Liver (tissue), 8 donors: ENCODE measurements at regions not wholly inside any gene's neighbourhood (a gene's known extent, or its start where the extent isn't known, plus 50 kb on each side); places are given as distances from the start of the nearest gene placed in this dataset.

Experiments
- DNase-seq: peaks from one replicate; pipeline ENCODE4 v3.0.0-alpha.2; 2017; ENCODE audit warnings: low spot score
- H3K27ac ChIP-seq, 2 donors: one replicate each; pipeline ENCODE4 v1.7.0; 2013; ENCODE audit warnings: inconsistent platforms in 2 of 2, low read length in 2 of 2, control low read depth in 1 of 2, low read depth in 1 of 2, mild to moderate bottlenecking in 1 of 2
- H3K27me3 ChIP-seq, 4 donors: one replicate each; pipeline versions ENCODE4 v1.6.1 to v1.7.0; 2013; ENCODE audit warnings: low read length in 3 of 4, inconsistent platforms in 1 of 4, mild to moderate bottlenecking in 1 of 4, moderate library complexity in 1 of 4; ENCODE audit not compliant: control insufficient read depth in 4 of 4, insufficient read depth in 4 of 4
- H3K36me3 ChIP-seq, 4 donors: one replicate each; pipeline versions ENCODE4 v1.6.1 to v1.7.0; 2013; ENCODE audit warnings: low read length in 3 of 4, mild to moderate bottlenecking in 3 of 4, low read depth in 1 of 4, moderate library complexity in 1 of 4; ENCODE audit not compliant: control insufficient read depth in 4 of 4, insufficient read depth in 3 of 4
- H3K4me1 ChIP-seq, 4 donors: one replicate each; pipeline versions ENCODE4 v1.6.1 to v1.7.0; 2013; ENCODE audit warnings: low read length in 3 of 4, mild to moderate bottlenecking in 3 of 4, moderate library complexity in 1 of 4; ENCODE audit not compliant: control insufficient read depth in 4 of 4, insufficient read depth in 4 of 4
- H3K4me3 ChIP-seq, 3 donors: one replicate each; pipeline versions ENCODE4 v1.6.1 to v1.7.0; 2013; ENCODE audit warnings: low read length in 3 of 3, control low read depth in 1 of 3, low read depth in 1 of 3, mild to moderate bottlenecking in 1 of 3
- H3K9ac ChIP-seq, 2 donors: one replicate each; pipeline ENCODE4 v1.7.0; 2013; ENCODE audit warnings: low read length in 2 of 2, mild to moderate bottlenecking in 2 of 2, moderate library complexity in 2 of 2, control low read depth in 1 of 2, low read depth in 1 of 2
- H3K9me3 ChIP-seq, 4 donors: one replicate each; pipeline versions ENCODE4 v1.6.1 to v1.7.0; 2013; ENCODE audit warnings: low read length in 3 of 4; ENCODE audit not compliant: control insufficient read depth in 4 of 4
- ATF3 ChIP-seq: IDR thresholded peaks from 2 replicates; pipeline ENCODE4 v1.6.1; 2016; ENCODE audit warnings: antibody characterized with exemption
- CTCF ChIP-seq: fragments of 150-350 bp; IDR thresholded peaks from 2 replicates; pipeline ENCODE4 v1.5.1; 2017; ENCODE audit warnings: improper control_type of control experiment, low read depth, low read length; ENCODE audit not compliant: missing input control
- EGR1 ChIP-seq, 2 donors: IDR thresholded peaks; 2 replicates each; pipeline ENCODE4 v1.6.1; 2016 to 2018; ENCODE audit warnings: antibody characterized with exemption in 2 of 2, low read depth in 2 of 2
- FOXA1 ChIP-seq: IDR thresholded peaks from 2 replicates; pipeline ENCODE4 v1.6.1; 2016; ENCODE audit warnings: antibody characterized with exemption
- FOXA2 ChIP-seq: IDR thresholded peaks from 2 replicates; pipeline ENCODE4 v1.6.1; 2016; ENCODE audit warnings: antibody characterized with exemption
- HNF4A ChIP-seq, 2 donors: conservative IDR thresholded peaks; 2 replicates each; pipeline ENCODE4 v1.6.1; 2016; ENCODE audit warnings: antibody characterized with exemption in 2 of 2, mild to moderate bottlenecking in 2 of 2
- HNF4G ChIP-seq: IDR thresholded peaks from 2 replicates; pipeline ENCODE4 v1.6.1; 2016; ENCODE audit warnings: antibody characterized with exemption
- NR2F2 ChIP-seq: IDR thresholded peaks from 2 replicates; pipeline ENCODE4 v1.6.1; 2016; ENCODE audit warnings: antibody characterized with exemption
- RAD21 ChIP-seq, 2 donors: IDR thresholded peaks; 2 replicates each; pipeline ENCODE4 v1.6.1; 2016; ENCODE audit warnings: antibody characterized with exemption in 2 of 2, mild to moderate bottlenecking in 2 of 2
- REST ChIP-seq: IDR thresholded peaks from 2 replicates; pipeline ENCODE4 v1.6.1; 2016; ENCODE audit warnings: antibody characterized with exemption, mild to moderate bottlenecking
- RXRA ChIP-seq, 2 donors: IDR thresholded peaks; 2 replicates each; pipeline ENCODE4 v1.6.1; 2017 to 2018; ENCODE audit warnings: antibody characterized with exemption in 2 of 2, mild to moderate bottlenecking in 1 of 2
- SP1 ChIP-seq: IDR thresholded peaks from 2 replicates; pipeline ENCODE4 v1.6.1; 2018; ENCODE audit warnings: antibody characterized with exemption, mild to moderate bottlenecking
- TAF1 ChIP-seq: conservative IDR thresholded peaks from 2 replicates; pipeline ENCODE4 v1.6.1; 2016; ENCODE audit warnings: antibody characterized with exemption, mild to moderate bottlenecking
- ZBTB33 ChIP-seq: IDR thresholded peaks from 2 replicates; pipeline ENCODE4 v1.6.1; 2016; ENCODE audit warnings: antibody characterized with exemption
- WGBS: extraction: QIAGEN DNeasy Blood & Tissue Kit; methylation state at CpG from one replicate; pipeline ENCODE4 v1.1.7; 2013; 5-methylcytosine and 5-hydroxymethylcytosine counted together
- donor health status: healthy.
- donor health status: healthy.
- donor health status: healthy.
- donor health status: healthy.
- donor health status: healthy.

- no peak overlapping the region for H3K9ac ChIP-seq
- no peak overlapping the region for H3K4me3 ChIP-seq
- DNase-seq = no peak
- 75% methylated on average over 6 of the region's 6 CpGs for WGBS
- H3K9me3 ChIP-seq = no peaks in the 10 kb centered on the region
- H3K27me3 ChIP-seq = peaks cover 0 to 2% (median 0%) of the 10 kb centered on the region in 4 donors
- TF ChIP-seq ZBTB33 = no peak
- TF ChIP-seq CTCF = no peak
- no peak for TF ChIP-seq ATF3
- TF ChIP-seq HNF4A (conservative IDR thresholded peaks at IDR 0.05) = no peak
- TF ChIP-seq SP1 = no peak
- TF ChIP-seq REST = no peak
- TF ChIP-seq HNF4G = no peak
- no peak for TF ChIP-seq NR2F2
- no peak for TF ChIP-seq TAF1
- TF ChIP-seq RXRA (IDR thresholded peaks at IDR 0.05) = no peak
- no peaks in the 10 kb centered on the region for H3K4me1 ChIP-seq
- no peak overlapping the region for H3K27ac ChIP-seq
- H3K36me3 ChIP-seq = no peaks in the 10 kb centered on the region
Measured at GRCh38 chr7:25541094-25541821, 313.0 kb upstream of the NPVF start.

- no peak overlapping the region for H3K4me3 ChIP-seq
- no peak for DNase-seq
- H3K9me3 ChIP-seq = no peaks in the 10 kb centered on the region
- no peaks in the 10 kb centered on the region for H3K4me1 ChIP-seq
- peaks cover 0 to 2% (median 0%) of the 10 kb centered on the region in 4 donors for H3K27me3 ChIP-seq
- no peak overlapping the region for H3K27ac ChIP-seq
- no peaks in the 10 kb centered on the region for H3K36me3 ChIP-seq
- 54% methylated on average over 3 of the region's 3 CpGs for WGBS
- TF ChIP-seq FOXA2 (no peak), CTCF (no peak), FOXA1 (no peak), EGR1 (IDR thresholded peaks at IDR 0.05; ENCODE audit: low read depth in 2 of 2) (no peak), RAD21 (IDR thresholded peaks at IDR 0.05) (no peak), ATF3 (no peak), NR2F2 (no peak)
- H3K9ac ChIP-seq = no peak overlapping the region
Measured at GRCh38 chr7:25541877-25542276, 313.6 kb upstream of the NPVF start.
